Stimulated activated naive CD8-positive, alpha-beta T cell treated with anti-CD3 and anti-CD28 coated beads, Interleukin-15, Interleukin-2, amounts not matched to agents 100 ng/mL and 50 ng/mL, for 24 hours (primary cell): ENCODE measurements at regions not wholly inside any gene's neighbourhood (a gene's known extent, or its start where the extent isn't known, plus 50 kb on each side); places are given as distances from the start of the nearest gene placed in this dataset.

Experiments
- H3K27ac Mint-ChIP-seq: one replicate; pipeline ENCODE4 v1.8.0; 2021; ENCODE audit warnings: mild to moderate bottlenecking, mixed read lengths
- H3K27me3 Mint-ChIP-seq: one replicate; pipeline ENCODE4 v1.8.0; 2021; ENCODE audit warnings: mixed read lengths
- H3K36me3 Mint-ChIP-seq: one replicate; pipeline ENCODE4 v1.8.0; 2021; ENCODE audit warnings: low read depth, mixed read lengths
- H3K4me1 Mint-ChIP-seq: one replicate; pipeline ENCODE4 v1.8.0; 2021; ENCODE audit warnings: low read depth, mixed read lengths
- H3K4me3 Mint-ChIP-seq: one replicate; pipeline ENCODE4 v1.8.0; 2021; ENCODE audit warnings: mild to moderate bottlenecking, mixed read lengths
- H3K9me3 Mint-ChIP-seq: one replicate; pipeline ENCODE4 v1.8.0; 2021; ENCODE audit warnings: mixed read lengths

DNA sequence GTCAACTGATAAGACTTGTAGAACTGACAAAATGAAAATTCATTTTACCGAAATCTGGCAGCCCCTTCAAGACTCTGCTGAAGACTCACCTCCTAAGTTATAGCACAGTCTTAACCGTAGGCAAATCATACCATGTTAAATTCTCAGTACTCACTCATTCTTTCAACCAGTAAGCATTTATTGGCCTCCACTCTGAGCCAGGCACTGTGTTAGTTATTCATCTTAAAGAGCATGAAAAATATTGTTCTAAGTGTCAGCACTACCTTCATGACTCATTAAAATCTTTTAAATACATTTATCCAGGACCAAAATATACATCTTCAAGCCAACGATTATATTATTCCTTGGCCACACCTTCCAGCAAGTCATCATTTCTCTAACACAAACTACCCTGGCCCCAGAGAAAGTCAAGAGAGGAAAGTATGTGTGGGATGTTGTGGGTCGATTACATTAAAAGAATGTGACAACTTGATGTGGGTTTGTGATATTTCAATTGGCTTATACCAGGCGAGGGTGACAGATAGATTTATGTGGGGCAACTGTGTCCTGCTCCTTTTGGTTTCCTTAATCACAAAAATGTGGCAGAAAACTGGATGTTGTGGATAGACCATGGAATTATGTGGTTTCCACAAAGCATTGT, 55.0 kb downstream of the TMEM30B start:
- no peaks in the 10 kb centered on the region for H3K9me3 Mint-ChIP-seq
- peaks cover 5% of the 10 kb centered on the region for H3K4me1 Mint-ChIP-seq
- no peak overlapping the region for H3K4me3 Mint-ChIP-seq
- no peaks in the 10 kb centered on the region for H3K36me3 Mint-ChIP-seq
- peaks cover 44% of the 10 kb centered on the region for H3K27me3 Mint-ChIP-seq
- no peak overlapping the region for H3K27ac Mint-ChIP-seq

- Mint-ChIP-seq H3K9me3 (no peaks in the 10 kb centered on the region), H3K27ac (no peak overlapping the region), H3K27me3 (peaks cover 44% of the 10 kb centered on the region), H3K4me3 (no peak overlapping the region), H3K36me3 (no peaks in the 10 kb centered on the region), H3K4me1 (peaks cover 5% of the 10 kb centered on the region)
Measured at GRCh38 chr14:61225344-61225743, 55.8 kb downstream of the TMEM30B start.

DNA sequence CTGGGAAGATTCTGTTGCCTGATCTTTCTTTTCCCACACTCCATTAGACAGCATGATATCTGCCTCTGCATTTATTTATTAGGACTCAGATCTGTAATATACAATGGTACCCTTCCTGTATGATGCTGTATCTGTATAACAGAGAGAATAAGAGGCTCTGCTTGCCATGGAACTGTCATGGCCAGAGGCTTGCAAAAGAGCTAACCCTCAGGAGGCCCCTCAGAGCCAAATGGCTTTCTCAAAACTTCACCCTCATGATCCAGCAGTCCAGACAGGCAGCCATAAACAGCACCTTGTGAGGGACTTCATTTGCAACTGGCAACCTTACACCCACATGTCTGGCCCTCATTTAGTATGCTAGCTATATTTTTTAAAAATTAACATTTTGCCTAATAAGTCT, 57.6 kb downstream of the TMEM30B start:
- Mint-ChIP-seq H3K4me3 (no peak overlapping the region), H3K27ac (no peak overlapping the region), H3K4me1 (peaks cover 5% of the 10 kb centered on the region), H3K27me3 (peaks cover 42% of the 10 kb centered on the region), H3K9me3 (no peaks in the 10 kb centered on the region), H3K36me3 (no peaks in the 10 kb centered on the region)

DNA sequence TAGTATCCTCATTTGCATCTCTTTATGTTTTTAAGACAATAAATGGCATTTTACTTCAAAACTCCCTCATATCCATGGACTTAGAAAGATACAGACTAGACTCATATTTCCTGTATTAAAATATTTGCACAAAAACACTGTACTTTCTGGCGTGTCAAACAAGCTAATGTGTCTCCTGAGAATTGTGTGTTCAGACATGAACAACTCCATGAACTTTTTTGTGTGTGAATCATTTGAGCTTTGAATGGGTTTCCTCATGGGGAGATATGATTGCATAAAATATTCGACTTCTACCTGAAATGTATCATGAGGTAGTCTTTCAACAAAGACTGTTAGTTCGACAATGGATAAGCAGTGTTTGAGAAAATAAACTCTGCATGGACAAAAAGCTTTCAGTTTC, 58.8 kb downstream of the TMEM30B start:
- H3K27me3 Mint-ChIP-seq, result peaks cover 44% of the 10 kb centered on the region
- no peak overlapping the region for H3K4me3 Mint-ChIP-seq
- H3K36me3 Mint-ChIP-seq, result no peaks in the 10 kb centered on the region
- no peaks in the 10 kb centered on the region for H3K9me3 Mint-ChIP-seq
- peaks cover 5% of the 10 kb centered on the region for H3K4me1 Mint-ChIP-seq
- no peak overlapping the region for H3K27ac Mint-ChIP-seq

- Mint-ChIP-seq H3K4me3 (no peak overlapping the region), H3K4me1 (peaks cover 5% of the 10 kb centered on the region), H3K27me3 (peaks cover 45% of the 10 kb centered on the region), H3K27ac (no peak overlapping the region), H3K9me3 (no peaks in the 10 kb centered on the region), H3K36me3 (no peaks in the 10 kb centered on the region)
Measured at GRCh38 chr14:61221906-61222305, 59.2 kb downstream of the TMEM30B start.

GRCh38 chr14:61219673-61220072, 61.5 kb downstream of the TMEM30B start:
- Mint-ChIP-seq H3K36me3 (no peaks in the 10 kb centered on the region), H3K4me3 (no peak overlapping the region), H3K9me3 (no peaks in the 10 kb centered on the region), H3K27me3 (peaks cover 43% of the 10 kb centered on the region), H3K4me1 (peaks cover 7% of the 10 kb centered on the region), H3K27ac (no peak overlapping the region)

DNA sequence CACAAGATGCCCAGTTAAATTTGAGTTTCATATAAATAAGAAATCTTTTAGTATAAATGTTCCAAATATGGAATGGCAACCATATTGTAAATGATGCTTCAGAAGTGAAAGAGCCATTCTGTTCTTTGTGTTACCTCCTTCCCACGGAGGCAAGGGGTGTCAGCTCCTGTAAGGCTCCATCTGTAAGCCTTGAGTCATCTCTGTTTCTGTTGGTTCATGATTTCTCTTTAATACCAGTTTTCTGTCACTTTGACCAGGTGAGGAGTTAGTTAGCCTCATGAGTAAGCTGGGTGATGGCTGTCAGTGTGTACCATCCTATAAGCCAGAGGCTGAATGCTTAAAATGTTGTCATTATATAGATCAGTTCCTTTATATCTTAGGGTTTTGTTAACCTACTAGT, 61.9 kb downstream of the TMEM30B start:
- no peaks in the 10 kb centered on the region for H3K9me3 Mint-ChIP-seq
- H3K27me3 Mint-ChIP-seq, result peaks cover 38% of the 10 kb centered on the region
- H3K36me3 Mint-ChIP-seq, result no peaks in the 10 kb centered on the region
- H3K4me3 Mint-ChIP-seq, result no peak overlapping the region
- H3K27ac Mint-ChIP-seq, result no peak overlapping the region
- peaks cover 11% of the 10 kb centered on the region for H3K4me1 Mint-ChIP-seq

- Mint-ChIP-seq H3K36me3 (no peaks in the 10 kb centered on the region), H3K27me3 (peaks cover 37% of the 10 kb centered on the region), H3K4me1 (peaks cover 15% of the 10 kb centered on the region)
Measured at GRCh38 chr14:61218767-61219166, 62.4 kb downstream of the TMEM30B start.

DNA sequence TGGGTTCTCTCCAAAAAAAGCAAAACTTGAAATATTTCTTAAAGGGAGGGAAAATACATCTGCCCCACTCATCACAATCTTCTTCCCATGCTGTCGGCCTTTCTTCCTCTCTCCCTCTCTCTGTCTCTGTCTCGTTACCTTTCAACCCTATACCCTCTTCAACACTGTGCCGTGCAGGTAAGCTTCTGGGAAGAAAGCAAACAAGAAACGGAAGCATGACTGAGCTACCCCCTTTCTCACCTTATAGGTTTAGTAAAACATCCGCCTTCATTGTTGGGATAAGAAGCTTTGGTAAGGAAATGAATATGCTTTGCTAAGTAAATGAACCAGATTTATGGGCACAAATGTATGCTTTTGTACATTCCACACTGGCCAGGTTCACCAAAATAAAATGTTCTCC, 63.0 kb downstream of the TMEM30B start:
- no peaks in the 10 kb centered on the region for H3K36me3 Mint-ChIP-seq
- H3K4me1 Mint-ChIP-seq, result peaks cover 15% of the 10 kb centered on the region
- H3K27me3 Mint-ChIP-seq, result peaks cover 37% of the 10 kb centered on the region
- no peaks in the 10 kb centered on the region for H3K9me3 Mint-ChIP-seq
- H3K27ac Mint-ChIP-seq, result no peak overlapping the region
- H3K4me3 Mint-ChIP-seq, result no peak overlapping the region

More at GRCh38 chr14:61218767-61219166, 62.4 kb downstream of the TMEM30B start:
- Mint-ChIP-seq H3K27ac (no peak overlapping the region), H3K4me3 (no peak overlapping the region), H3K9me3 (no peaks in the 10 kb centered on the region)

GRCh38 chr14:61217516-61217915, 63.6 kb downstream of the TMEM30B start:
- Mint-ChIP-seq H3K36me3 (no peaks in the 10 kb centered on the region), H3K27ac (no peak overlapping the region), H3K9me3 (no peaks in the 10 kb centered on the region), H3K4me1 (peaks cover 19% of the 10 kb centered on the region), H3K4me3 (no peak overlapping the region), H3K27me3 (peaks cover 35% of the 10 kb centered on the region)

DNA sequence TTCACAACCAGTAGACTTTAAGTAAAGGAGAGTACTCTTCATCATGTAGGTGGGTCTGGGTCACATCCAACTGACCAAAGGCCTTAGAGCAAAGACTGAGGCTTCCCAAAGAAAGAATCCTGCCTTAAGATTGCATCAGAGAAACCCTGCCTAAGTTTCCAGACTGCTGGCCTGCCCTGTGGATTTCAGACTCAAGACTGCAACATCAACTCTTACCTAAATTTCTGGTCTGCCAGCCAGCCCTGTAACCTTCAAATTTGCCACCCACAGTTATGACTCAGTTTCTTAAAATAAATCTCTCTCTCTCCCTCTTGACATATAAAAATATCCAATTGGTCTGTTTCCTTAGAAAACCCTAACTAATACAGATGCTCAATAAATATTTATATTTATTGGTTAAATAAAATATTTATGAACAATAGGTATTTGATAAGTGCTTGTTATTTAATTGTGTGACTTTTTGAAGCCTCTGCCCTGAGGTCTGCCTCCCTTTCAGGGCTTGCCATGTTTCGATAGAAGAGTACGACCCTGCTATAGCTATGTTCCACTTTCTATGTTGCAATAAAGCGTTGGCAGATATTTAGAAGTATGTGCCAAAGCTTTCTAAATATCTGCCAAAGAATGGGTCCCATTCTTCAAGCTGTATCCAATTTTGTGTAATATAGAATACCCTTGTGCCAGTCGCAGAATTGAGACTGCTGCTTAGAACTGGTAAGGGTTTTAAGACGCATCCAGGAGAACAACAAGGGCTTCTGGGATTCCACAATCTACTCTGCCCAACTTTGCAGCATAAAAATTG, 65.7 kb downstream of the TMEM30B start:
- Mint-ChIP-seq H3K27ac (no peak overlapping the region), H3K4me1 (peaks cover 19% of the 10 kb centered on the region), H3K4me3 (no peak overlapping the region), H3K36me3 (no peaks in the 10 kb centered on the region), H3K9me3 (no peaks in the 10 kb centered on the region), H3K27me3 (peaks cover 17% of the 10 kb centered on the region)

- Mint-ChIP-seq H3K27me3 (peaks cover 10% of the 10 kb centered on the region), H3K4me1 (peaks cover 19% of the 10 kb centered on the region), H3K4me3 (no peak overlapping the region), H3K36me3 (no peaks in the 10 kb centered on the region), H3K9me3 (no peaks in the 10 kb centered on the region), H3K27ac (no peak overlapping the region)
Measured at GRCh38 chr14:61213920-61214319, 67.2 kb downstream of the TMEM30B start.

DNA sequence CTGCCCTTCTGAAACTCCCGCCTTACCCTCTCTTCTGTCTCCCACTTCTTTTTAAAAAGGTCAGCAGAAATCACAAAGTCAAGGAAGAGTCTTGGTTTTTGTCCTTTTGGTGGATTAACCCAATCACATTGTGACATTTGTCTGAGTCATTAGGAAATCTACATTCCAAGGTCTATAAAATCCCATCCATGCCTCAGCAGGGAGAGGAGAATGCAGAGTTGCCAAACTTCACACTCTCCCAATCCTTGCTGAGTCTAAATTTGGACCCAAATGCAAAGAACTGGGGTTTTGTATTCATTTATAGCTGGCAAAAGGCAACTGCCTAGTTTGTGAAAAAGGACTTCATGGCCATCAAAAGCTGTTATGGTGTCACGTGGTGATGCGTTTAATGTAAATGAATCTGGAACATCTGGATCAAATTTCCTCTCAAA, 67.9 kb downstream of the TMEM30B start:
- Mint-ChIP-seq H3K27ac (no peak overlapping the region), H3K27me3 (peaks cover 7% of the 10 kb centered on the region), H3K9me3 (no peaks in the 10 kb centered on the region)

GRCh38 chr14:61212546-61212945, 68.6 kb downstream of the TMEM30B start:
- no peak overlapping the region for H3K27ac Mint-ChIP-seq
- H3K9me3 Mint-ChIP-seq, result no peaks in the 10 kb centered on the region
- H3K4me3 Mint-ChIP-seq, result no peak overlapping the region
- H3K36me3 Mint-ChIP-seq, result no peaks in the 10 kb centered on the region
- peaks cover 19% of the 10 kb centered on the region for H3K4me1 Mint-ChIP-seq
- peaks cover 6% of the 10 kb centered on the region for H3K27me3 Mint-ChIP-seq

More for the DNA sequence above, 67.9 kb downstream of the TMEM30B start:
- H3K4me3 Mint-ChIP-seq, result no peak overlapping the region
- H3K4me1 Mint-ChIP-seq, result peaks cover 19% of the 10 kb centered on the region
- no peaks in the 10 kb centered on the region for H3K36me3 Mint-ChIP-seq

GRCh38 chr14:61211476-61212255, 69.5 kb downstream of the TMEM30B start:
- no peaks in the 10 kb centered on the region for H3K9me3 Mint-ChIP-seq
- H3K4me1 Mint-ChIP-seq, result peaks cover 19% of the 10 kb centered on the region
- peaks cover 4% of the 10 kb centered on the region for H3K27me3 Mint-ChIP-seq
- H3K27ac Mint-ChIP-seq, result no peak overlapping the region
- no peak overlapping the region for H3K4me3 Mint-ChIP-seq
- H3K36me3 Mint-ChIP-seq, result no peaks in the 10 kb centered on the region
